Trophoblast cell (in vitro differentiated cells and primary cell): ENCODE measurements at regions not wholly inside any gene's neighbourhood (a gene's known extent, or its start where the extent isn't known, plus 50 kb on each side); places are given as distances from the start of the nearest gene placed in this dataset.

ENCODE experiments used
- DNase-seq, 2 donors: peaks; one replicate each; pipeline ENCODE4 v3.0.0-alpha.2; 2016
- H2AFZ ChIP-seq: 2 replicates; pipeline ENCODE4 v1.6.1; 2013; ENCODE audit warnings: low read length, moderate library complexity, mild to moderate bottlenecking; ENCODE audit not compliant: insufficient read depth, poor library complexity
- H2AK5ac ChIP-seq: 2 replicates; pipeline ENCODE4 v1.6.1; 2013; ENCODE audit warnings: mild to moderate bottlenecking, low read length
- H2BK120ac ChIP-seq: 2 replicates; pipeline ENCODE4 v1.6.1; 2013; ENCODE audit warnings: low read length, mild to moderate bottlenecking, moderate library complexity; ENCODE audit not compliant: insufficient read depth, poor library complexity
- H2BK12ac ChIP-seq: 2 replicates; pipeline ENCODE4 v1.6.1; 2013; ENCODE audit warnings: mild to moderate bottlenecking, low read length, moderate library complexity
- H2BK5ac ChIP-seq: 2 replicates; pipeline ENCODE4 v1.6.1; 2013; ENCODE audit warnings: low read length, low read depth, moderate library complexity, mild to moderate bottlenecking; ENCODE audit not compliant: poor library complexity
- H3K14ac ChIP-seq: 2 replicates; pipeline ENCODE4 v1.6.1; 2013; ENCODE audit warnings: mild to moderate bottlenecking, low read length
- H3K18ac ChIP-seq: 2 replicates; pipeline ENCODE4 v1.6.1; 2013; ENCODE audit warnings: mild to moderate bottlenecking, low read length
- H3K23ac ChIP-seq: 2 replicates; pipeline ENCODE4 v1.6.1; 2013; ENCODE audit warnings: low read length
- H3K27ac ChIP-seq: 2 replicates; pipeline ENCODE4 v1.5.1; 2013; ENCODE audit warnings: low read depth, mild to moderate bottlenecking, inconsistent platforms, low read length, moderate library complexity
- H3K27me3 ChIP-seq: 2 replicates; pipeline ENCODE4 v1.6.1; 2013; ENCODE audit warnings: inconsistent platforms, mild to moderate bottlenecking, low read length, moderate library complexity; ENCODE audit not compliant: insufficient read depth
- H3K36me3 ChIP-seq, 2 experiments: 1 replicate in 1 of 2; 2 replicates in 1 of 2; pipeline ENCODE4 v1.6.1; 2013; ENCODE audit warnings: low read length in 2 of 2, mild to moderate bottlenecking in 2 of 2, moderate library complexity in 1 of 2; ENCODE audit not compliant: insufficient read depth in 2 of 2, control insufficient read depth in 1 of 2
- H3K4ac ChIP-seq: 2 replicates; pipeline ENCODE4 v1.6.1; 2013; ENCODE audit warnings: low read depth, mild to moderate bottlenecking, low read length, moderate library complexity
- H3K4me1 ChIP-seq, 2 experiments: 1 replicate in 1 of 2; 2 replicates in 1 of 2; pipeline ENCODE4 v1.6.1; 2013; ENCODE audit warnings: low read length in 2 of 2, mild to moderate bottlenecking in 2 of 2, moderate library complexity in 1 of 2; ENCODE audit not compliant: insufficient read depth in 2 of 2, control insufficient read depth in 1 of 2
- H3K4me2 ChIP-seq: 2 replicates; pipeline ENCODE4 v1.6.1; 2013; ENCODE audit warnings: inconsistent platforms, mild to moderate bottlenecking, low read length, moderate library complexity
- H3K4me3 ChIP-seq: 2 replicates; pipeline ENCODE4 v1.5.1; 2013; ENCODE audit warnings: mild to moderate bottlenecking, low read depth, low read length, inconsistent platforms
- H3K79me1 ChIP-seq: one replicate; pipeline ENCODE4 v1.6.1; 2013; ENCODE audit warnings: low read length
- H3K79me2 ChIP-seq: 2 replicates; pipeline ENCODE4 v1.6.1; 2013; ENCODE audit warnings: low read length, mild to moderate bottlenecking; ENCODE audit not compliant: control insufficient read depth, insufficient read depth, poor library complexity
- H3K9ac ChIP-seq: 2 replicates; pipeline ENCODE4 v1.6.1; 2013; ENCODE audit warnings: mild to moderate bottlenecking, low read length
- H3K9me3 ChIP-seq: 2 replicates; pipeline ENCODE4 v1.6.1; 2013; ENCODE audit warnings: low read depth, mild to moderate bottlenecking, control low read depth, inconsistent platforms, low read length; ENCODE audit not compliant: insufficient read depth
- H4K12ac ChIP-seq: 2 replicates; pipeline ENCODE4 v1.6.1; 2013; ENCODE audit warnings: low read depth, mild to moderate bottlenecking, low read length, moderate library complexity
- H4K8ac ChIP-seq: 2 replicates; pipeline ENCODE4 v1.6.1; 2013; ENCODE audit warnings: low read depth, mild to moderate bottlenecking, low read length, moderate library complexity
- H4K91ac ChIP-seq: one replicate; pipeline ENCODE4 v1.6.1; 2013; ENCODE audit warnings: low read depth, mild to moderate bottlenecking, low read length, moderate library complexity
- WGBS: extraction: QIAGEN DNeasy Blood & Tissue Kit; methylation state at CpG from one replicate; pipeline ENCODE4 v1.1.7; 2013; ENCODE audit warnings: missing lambda C conversion rate; ENCODE audit not compliant: insufficient read length, insufficient coverage; ENCODE audit errors: extremely low coverage; 5-methylcytosine and 5-hydroxymethylcytosine counted together

DNA sequence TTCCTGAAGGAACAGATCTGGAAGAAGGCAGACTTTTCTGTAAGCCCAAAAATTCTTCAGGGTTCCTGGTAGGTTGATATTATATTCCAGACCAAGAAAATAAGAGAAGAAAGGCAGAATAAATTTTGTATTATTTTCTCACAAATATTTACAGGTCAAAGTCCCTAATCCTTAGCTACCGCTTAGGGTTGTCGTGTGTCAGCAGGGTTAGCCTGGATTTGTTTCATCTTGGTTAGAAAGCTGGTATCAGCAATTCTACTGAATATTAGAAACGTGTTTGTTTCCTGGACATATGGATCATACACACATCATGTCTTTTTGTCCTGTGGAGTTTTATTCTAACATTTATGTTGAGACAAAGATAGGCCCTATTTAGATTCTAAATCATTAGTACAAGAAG lies 232.9 kb upstream of the CXXC4 start:
- H4K12ac ChIP-seq: no peak overlapping the region
- no peak overlapping the region for H2BK120ac ChIP-seq
- H3K4me3 ChIP-seq: no peak overlapping the region
- no peak overlapping the region for H3K27ac ChIP-seq
- no peaks in the 10 kb centered on the region for H3K27me3 ChIP-seq
- no peaks in the 10 kb centered on the region for H3K36me3 ChIP-seq
- no peak overlapping the region for H2AFZ ChIP-seq
- no peak overlapping the region for H3K23ac ChIP-seq
- no peak overlapping the region for H4K91ac ChIP-seq
- H3K79me2 ChIP-seq: no peaks in the 10 kb centered on the region
- no peak overlapping the region for H2AK5ac ChIP-seq
- H3K4me1 ChIP-seq: no peaks in the 10 kb centered on the region
- H2BK5ac ChIP-seq: no peak overlapping the region
- no peak overlapping the region for H3K4ac ChIP-seq
- no peak for DNase-seq
- H3K9ac ChIP-seq: no peak overlapping the region
- H3K14ac ChIP-seq: no peak overlapping the region
- no peaks in the 10 kb centered on the region for H3K9me3 ChIP-seq
- no CpG with 5 or more reads among the region's 3 CpGs for WGBS
- H3K4me2 ChIP-seq: no peak overlapping the region
- H3K18ac ChIP-seq: no peak overlapping the region
- no peak overlapping the region for H4K8ac ChIP-seq
- H2BK12ac ChIP-seq: no peak overlapping the region
- no peaks in the 10 kb centered on the region for H3K79me1 ChIP-seq

DNA sequence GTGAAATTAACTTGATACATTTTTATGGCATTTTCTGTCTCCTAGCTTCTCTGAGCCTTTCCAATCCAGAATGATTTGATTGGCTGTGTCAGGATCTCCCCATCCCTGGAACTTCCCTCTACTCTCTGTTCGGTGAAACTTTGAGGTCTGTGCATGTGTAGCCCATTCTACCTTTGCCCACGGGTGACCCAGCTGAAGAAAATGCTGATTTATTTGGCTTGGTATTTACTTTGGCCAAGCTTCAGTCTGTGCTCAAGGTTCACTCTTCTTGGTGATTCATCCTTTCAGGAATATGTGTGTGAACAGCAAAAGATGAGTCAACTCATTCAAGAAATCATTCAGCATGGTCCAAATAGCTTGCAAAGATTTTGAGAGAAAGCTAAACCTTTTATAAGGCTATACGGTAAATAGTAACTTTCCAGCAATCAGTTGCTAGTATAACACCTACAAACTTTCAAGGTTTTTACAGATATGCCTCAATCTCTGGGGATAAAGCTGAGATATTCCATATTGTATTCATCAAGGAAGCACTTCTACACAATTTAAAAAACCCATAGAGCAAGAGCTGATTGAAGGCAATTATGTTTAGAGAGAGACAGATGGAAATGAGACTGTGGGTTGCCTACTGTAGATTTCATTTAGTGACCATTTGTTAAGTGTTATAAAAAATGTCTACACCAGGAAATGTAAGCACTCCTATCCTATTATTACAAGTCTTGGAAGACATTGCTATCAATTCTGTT lies 233.9 kb upstream of the CXXC4 start:
- WGBS: no CpG with 5 or more reads among the region's 3 CpGs
- Histone ChIP-seq H3K4me3 (no peak overlapping the region), H3K4me2 (no peak overlapping the region)

DNA sequence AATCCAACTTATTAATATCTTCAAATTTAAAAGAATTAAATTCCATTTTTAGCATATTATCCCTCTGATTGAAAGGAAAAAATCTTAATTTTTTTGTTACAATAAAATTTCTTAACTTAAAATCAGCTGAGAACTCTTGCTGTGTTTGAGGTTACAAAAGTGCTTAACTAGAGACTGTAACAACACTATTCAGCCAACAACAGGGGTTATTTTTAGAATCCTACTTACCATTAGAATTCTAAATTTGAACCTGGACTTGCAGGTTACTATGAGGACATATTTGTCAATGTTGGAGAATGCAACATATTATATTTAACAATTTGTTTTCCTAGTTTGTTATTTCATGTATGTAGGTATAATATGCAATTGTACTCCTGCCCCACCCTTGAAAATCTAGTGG lies 238.1 kb upstream of the CXXC4 start:
- H3K79me1 ChIP-seq: no peaks in the 10 kb centered on the region
- H3K23ac ChIP-seq: no peak overlapping the region
- no peak overlapping the region for H4K12ac ChIP-seq
- no peaks in the 10 kb centered on the region for H3K27me3 ChIP-seq
- H3K4me2 ChIP-seq: no peak overlapping the region
- no peaks in the 10 kb centered on the region for H3K79me2 ChIP-seq
- H3K9ac ChIP-seq: no peak overlapping the region
- H3K27ac ChIP-seq: no peak overlapping the region
- no peak overlapping the region for H3K14ac ChIP-seq
- no peaks in the 10 kb centered on the region for H3K4me1 ChIP-seq
- H2BK5ac ChIP-seq: no peak overlapping the region
- H3K36me3 ChIP-seq: no peaks in the 10 kb centered on the region
- H3K4ac ChIP-seq: no peak overlapping the region
- H3K18ac ChIP-seq: no peak overlapping the region
- DNase-seq: peak in 1 of 2 donors; percentile 6
- no peak overlapping the region for H4K8ac ChIP-seq
- H2BK120ac ChIP-seq: no peak overlapping the region
- no peaks in the 10 kb centered on the region for H3K9me3 ChIP-seq
- no peak overlapping the region for H3K4me3 ChIP-seq
- no peak overlapping the region for H4K91ac ChIP-seq
- H2AFZ ChIP-seq: no peak overlapping the region
- H2AK5ac ChIP-seq: no peak overlapping the region
- no peak overlapping the region for H2BK12ac ChIP-seq

More for the DNA sequence above, 233.9 kb upstream of the CXXC4 start:
- H3K27me3 ChIP-seq: no peaks in the 10 kb centered on the region
- no peak overlapping the region for H3K14ac ChIP-seq
- no peaks in the 10 kb centered on the region for H3K9me3 ChIP-seq
- H3K18ac ChIP-seq: no peak overlapping the region
- H4K12ac ChIP-seq: no peak overlapping the region
- no peak overlapping the region for H2BK5ac ChIP-seq
- H3K36me3 ChIP-seq: no peaks in the 10 kb centered on the region
- H3K79me1 ChIP-seq: no peaks in the 10 kb centered on the region
- H3K27ac ChIP-seq: no peak overlapping the region
- no peak overlapping the region for H2BK120ac ChIP-seq
- no peak overlapping the region for H2BK12ac ChIP-seq
- H3K23ac ChIP-seq: no peak overlapping the region
- H4K8ac ChIP-seq: no peak overlapping the region
- H3K4me1 ChIP-seq: no peaks in the 10 kb centered on the region
- H3K4ac ChIP-seq: no peak overlapping the region
- H3K9ac ChIP-seq: no peak overlapping the region
- no peak overlapping the region for H2AFZ ChIP-seq
- peak; percentile 15 to 44 for DNase-seq
- H3K79me2 ChIP-seq: no peaks in the 10 kb centered on the region
- H4K91ac ChIP-seq: no peak overlapping the region
- no peak overlapping the region for H2AK5ac ChIP-seq

DNA sequence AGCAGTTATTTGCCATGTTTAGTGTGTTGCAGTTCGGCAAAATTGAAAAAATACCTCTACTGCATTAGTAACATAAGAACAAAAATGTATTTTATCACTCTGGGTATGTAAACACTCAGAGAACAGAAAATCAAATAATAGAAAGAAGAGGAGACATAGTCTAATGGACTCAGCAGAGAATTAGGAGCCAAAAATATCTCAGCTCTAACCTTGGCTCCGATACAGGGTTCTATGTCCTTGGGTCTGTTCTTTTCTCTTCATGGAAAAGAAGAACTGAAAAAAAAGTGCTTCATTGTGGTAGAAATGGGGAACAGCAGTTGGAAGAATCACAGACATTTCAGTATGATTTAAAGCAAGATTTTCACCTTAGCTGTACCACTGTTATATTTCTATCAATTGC lies 240.5 kb upstream of the CXXC4 start:
- no peak overlapping the region for H3K4ac ChIP-seq
- H3K23ac ChIP-seq: no peak overlapping the region
- H2BK12ac ChIP-seq: no peak overlapping the region
- no peak for DNase-seq
- no peak overlapping the region for H4K91ac ChIP-seq
- H3K4me1 ChIP-seq: no peaks in the 10 kb centered on the region
- no peak overlapping the region for H3K4me3 ChIP-seq
- no peak overlapping the region for H2BK120ac ChIP-seq
- H3K9me3 ChIP-seq: no peaks in the 10 kb centered on the region
- no peak overlapping the region for H3K9ac ChIP-seq
- H3K79me2 ChIP-seq: no peaks in the 10 kb centered on the region
- no peak overlapping the region for H3K14ac ChIP-seq
- H2AFZ ChIP-seq: no peak overlapping the region
- H3K79me1 ChIP-seq: no peaks in the 10 kb centered on the region
- no peak overlapping the region for H3K27ac ChIP-seq
- no peak overlapping the region for H3K4me2 ChIP-seq
- H3K36me3 ChIP-seq: no peaks in the 10 kb centered on the region
- H3K27me3 ChIP-seq: no peaks in the 10 kb centered on the region
- no CpG with 5 or more reads among the region's 2 CpGs for WGBS
- no peak overlapping the region for H4K12ac ChIP-seq
- H3K18ac ChIP-seq: no peak overlapping the region
- H2AK5ac ChIP-seq: no peak overlapping the region
- H4K8ac ChIP-seq: no peak overlapping the region
- no peak overlapping the region for H2BK5ac ChIP-seq
